Stimulated activated naive CD4-positive, alpha-beta T cell (primary cell): ENCODE measurements at regions not wholly inside any gene's neighbourhood (a gene's known extent, or its start where the extent isn't known, plus 50 kb on each side); places are given as distances from the start of the nearest gene placed in this dataset.
A peak's percentile ranks its signal among the peaks of the same experiment; 100 is the strongest.
"Not testable (repeated sequence)": the region's sequence is repeated elsewhere in the genome, so short reads cannot be mapped to it uniquely, and the experiment has no call there.

Experiments
- DNase-seq, 6 experiments: peaks; one replicate each; lab custom pipeline; 2025; lab: John Stamatoyannopoulos, UW

DNA sequence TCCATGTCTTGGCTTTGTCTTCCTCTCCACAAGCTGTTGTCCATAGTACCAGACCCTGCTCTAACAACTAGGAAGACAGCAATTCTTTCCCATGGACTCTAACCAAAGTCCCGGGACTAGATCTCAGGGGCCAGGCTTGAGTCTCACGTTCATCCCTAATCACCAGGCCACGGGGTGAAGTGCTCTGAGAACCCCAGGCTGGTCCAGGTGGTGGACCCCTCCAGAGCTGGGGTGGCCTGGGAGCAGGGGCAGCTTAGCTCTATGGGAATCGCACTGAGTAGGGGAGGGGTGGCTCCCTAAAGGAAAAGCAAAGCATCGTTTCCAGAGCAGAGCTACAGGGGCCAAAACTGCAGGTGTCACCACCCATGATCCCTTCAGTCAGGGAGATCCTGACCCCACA, 150.9 kb downstream of the TPRA1 start:
- DNase-seq, result no peak

- DNase-seq, result no peak
These were observed 151.1 kb upstream of the PRR20G start for GRCh38 chr3:127438951-127439350.

GRCh38 chr3:127438371-127438770, 150.5 kb upstream of the PRR20G start:
- DNase-seq, result no peak

- DNase-seq, result not testable (repeated sequence)
These were observed 147.5 kb upstream of the PRR20G start for GRCh38 chr3:127435299-127435698.

GRCh38 chr3:127431066-127431465, 143.2 kb upstream of the PRR20G start:
- DNase-seq, result no peak

DNA sequence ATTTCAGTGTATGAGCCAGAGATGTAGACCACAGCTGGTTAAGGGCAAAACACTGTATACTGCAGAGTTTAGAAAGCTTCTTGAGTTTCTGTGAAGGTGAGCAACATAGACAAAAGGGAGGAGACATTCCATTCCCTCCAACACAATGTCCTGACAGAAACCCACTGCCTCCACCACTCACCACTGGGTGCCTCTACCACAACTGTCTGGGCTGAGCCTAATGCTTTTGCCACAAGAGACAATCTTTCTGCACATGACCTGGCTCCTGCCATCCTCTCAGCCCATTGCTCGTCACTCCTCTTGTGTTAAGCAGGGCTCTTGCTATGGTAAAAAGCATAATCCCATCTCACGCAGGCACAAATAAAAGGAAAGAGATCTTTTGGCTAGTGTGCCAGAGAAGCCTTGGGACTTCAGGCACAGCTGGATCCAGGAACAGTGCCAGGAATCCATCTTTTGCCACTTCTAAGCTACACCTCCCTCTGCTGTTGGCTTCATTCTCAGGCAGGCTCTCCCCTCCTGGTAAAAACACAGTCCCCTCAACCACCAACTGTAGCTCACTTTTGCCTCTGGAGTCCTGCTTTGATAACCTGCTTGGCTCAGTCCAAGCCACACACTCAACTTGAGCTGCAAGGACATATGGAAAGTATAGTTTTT, 140.6 kb upstream of the PRR20G start:
- no peak for DNase-seq

DNA sequence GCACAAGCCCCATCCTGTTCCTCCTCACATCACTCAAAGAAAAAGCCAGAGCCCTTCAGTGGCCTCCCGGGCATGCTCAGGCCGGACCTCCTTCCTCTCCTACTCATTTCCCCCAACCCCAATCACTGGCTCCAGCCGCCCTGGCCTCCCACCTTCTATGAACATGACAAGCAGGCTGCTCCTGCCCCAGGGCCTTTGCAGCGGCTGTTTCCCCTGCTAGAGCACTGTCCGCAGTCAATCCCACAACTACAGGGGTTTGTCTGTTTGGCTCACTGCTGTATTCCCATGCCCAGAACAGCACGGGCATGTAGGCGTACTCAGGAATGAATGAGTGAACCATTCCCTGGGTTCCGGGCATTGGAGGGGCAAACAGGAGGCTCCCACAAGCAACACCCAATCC, 139.8 kb upstream of the PRR20G start:
- no peak for DNase-seq

DNA sequence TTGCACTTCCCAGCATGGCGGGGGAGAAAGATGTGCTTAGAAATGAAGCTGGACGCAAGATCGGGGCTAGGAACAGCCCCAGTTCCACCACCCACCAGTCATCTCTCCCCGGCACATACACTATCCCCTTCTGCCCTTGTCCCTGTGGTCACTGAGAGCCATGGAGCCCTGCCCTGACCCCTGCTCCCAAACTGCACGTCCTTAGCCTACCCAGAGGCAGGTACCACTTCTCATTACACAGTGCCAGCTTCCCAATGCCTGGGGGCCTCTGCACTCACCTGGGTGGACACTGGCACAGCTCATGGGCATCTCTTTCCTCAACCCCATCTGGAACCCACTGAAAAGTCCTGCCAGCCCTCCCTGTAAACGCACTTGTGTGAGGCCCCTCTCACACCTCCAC, 139.3 kb upstream of the PRR20G start:
- DNase-seq, result no peak

DNA sequence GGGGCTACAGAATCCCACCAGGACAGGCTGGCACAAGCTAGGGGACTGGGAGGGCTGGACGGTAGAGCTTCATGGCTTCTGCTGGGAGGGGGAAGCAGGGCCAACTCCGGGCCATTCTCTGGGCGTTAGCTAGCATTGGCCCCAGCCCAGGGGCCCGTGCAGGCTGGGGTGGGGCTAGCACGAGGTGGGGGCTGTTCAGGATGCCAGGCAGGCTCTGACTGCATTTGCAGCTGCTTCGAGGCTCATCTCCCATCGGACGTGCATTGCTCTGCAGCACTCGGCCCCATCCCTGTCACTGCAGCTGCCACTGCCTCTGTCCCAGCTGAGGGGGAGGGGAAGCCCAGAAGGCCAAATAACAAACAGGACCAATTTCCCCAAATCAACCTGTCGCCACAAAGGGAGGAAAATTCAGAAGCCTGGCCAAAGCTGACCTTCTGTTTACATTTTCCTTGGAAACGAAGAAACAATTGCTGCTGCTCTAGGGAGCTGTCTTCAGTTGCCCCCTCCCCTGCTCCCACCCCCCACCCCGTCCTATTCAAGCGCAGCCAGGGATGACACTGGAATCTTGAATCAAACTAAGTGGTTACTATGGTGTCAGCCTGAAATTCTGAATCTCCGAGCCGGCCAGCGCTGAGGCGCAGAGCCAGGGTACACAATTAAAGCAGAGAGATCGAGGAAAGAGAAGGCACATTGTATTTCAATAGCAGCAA, 138.8 kb upstream of the PRR20G start:
- no peak for DNase-seq

DNA sequence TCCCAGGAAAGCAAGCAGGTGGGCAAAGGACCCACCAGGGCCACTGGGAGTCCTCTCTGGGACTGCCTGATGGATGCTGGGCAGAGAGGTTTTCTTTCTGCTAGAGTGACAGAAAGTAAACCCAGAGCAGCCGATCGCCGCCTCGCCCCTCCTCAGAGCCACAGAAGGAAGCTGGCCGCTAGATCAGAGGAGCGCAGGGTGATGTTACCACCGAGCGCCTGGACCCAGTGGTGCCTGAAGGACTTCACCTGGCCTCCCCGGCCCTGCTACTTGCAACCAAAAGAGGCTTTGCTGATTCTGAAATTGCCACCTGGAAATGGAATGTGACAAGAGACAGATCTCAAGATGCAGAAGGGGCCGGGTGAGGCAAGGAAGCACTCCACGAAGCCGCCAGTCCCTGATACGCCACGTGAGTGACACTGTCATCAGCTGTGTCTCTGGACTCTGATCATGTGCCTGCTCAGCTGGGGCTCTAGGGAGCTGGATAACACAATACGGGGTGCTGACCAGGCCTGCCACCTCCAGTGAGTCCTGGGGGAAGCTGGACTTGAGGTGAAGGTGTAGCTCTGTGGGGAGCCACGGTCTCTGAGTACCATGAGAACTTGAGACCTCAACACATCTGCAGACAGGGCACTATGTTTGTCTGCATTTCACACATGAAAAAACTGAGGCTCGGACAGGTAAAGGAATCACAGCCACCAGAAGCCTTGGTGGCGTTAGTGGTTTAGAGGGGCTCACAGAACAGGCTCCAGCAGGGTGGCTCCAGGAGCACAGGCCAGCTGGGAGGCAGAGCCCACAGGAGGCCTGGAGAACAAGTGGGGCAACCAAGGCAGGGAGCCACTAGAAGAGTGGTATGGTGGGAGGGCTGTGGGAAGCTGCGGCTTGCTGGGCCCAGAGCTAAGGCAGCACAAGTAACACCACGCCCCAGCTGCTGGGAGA, 137.9 kb upstream of the PRR20G start:
- no peak for DNase-seq

DNA sequence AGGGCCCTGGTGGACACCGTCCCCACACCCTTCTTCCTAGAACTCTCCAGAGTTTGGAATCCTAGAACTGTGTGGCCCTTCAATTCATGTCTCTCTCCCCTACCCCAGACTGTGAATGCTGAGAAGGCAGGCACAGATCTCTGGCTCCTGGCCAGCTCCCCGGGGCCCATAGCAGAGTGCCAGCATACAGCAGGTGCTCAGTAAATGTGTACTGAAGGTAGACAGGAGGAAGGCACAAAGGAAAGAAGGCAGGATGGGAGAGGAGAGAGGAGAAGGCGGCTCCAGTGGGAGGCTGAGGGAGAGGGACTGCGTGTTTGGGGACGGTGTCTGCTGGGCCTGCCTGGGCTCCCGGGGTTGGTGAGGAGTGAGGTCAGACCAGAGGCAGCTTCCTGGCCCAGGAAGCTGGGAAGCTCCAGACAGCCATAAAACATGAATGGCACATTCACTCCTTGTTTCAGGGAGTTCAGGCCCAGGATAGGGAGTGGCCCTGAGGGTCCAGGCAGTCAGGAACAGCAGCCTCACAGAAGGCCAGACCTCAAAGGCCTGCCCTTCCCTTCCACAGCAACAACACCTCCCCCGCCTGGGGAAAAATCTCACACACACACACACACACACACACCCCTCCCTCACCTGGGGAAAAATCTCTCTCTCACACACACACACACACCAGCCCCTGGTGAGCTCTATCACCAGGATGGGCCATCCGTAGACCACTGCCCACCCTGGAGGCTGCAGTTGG, 137.1 kb upstream of the PRR20G start:
- no peak for DNase-seq

DNA sequence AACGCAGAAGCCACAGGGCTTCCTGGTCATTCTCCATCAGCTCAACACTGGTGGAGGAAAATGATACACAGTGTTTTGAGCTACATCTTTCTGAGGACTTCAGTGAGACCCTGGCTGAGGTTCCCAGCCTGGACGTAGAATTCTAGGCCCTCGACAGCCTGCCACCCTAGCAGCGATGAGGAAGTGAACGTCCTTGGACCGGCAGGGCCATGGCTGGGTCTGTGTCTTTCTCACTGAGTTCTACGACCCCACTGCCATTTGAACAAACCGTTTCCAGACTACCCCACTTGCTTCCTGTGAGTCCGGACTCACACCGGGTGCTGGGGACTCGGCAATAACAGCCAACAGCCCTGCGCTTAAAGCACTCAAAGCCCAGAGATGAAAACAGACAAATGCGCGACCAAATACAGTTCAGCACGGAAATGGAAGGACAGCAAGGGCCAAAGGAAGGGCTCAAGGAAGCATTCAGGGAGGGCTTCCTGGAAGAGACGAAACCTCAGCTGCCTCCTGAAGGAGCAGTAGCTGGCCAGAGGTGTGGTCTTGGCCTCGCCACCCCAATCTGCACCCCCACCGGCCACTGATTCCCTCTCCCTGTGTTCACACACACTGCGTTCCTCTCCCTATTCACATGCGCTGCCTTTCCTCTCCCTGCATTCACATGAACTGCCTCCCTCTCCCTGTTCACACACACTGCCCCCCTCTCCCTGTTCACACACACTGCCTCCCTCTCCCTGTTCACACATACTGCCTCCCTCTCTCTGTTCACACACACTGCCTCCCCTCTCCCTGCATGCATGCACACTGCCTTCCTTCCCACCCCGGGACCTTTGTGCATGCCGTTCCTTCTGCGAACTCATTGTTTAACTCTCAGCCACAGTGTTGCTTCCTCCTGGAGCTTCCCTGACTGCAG, 136.3 kb upstream of the PRR20G start:
- no peak for DNase-seq

DNA sequence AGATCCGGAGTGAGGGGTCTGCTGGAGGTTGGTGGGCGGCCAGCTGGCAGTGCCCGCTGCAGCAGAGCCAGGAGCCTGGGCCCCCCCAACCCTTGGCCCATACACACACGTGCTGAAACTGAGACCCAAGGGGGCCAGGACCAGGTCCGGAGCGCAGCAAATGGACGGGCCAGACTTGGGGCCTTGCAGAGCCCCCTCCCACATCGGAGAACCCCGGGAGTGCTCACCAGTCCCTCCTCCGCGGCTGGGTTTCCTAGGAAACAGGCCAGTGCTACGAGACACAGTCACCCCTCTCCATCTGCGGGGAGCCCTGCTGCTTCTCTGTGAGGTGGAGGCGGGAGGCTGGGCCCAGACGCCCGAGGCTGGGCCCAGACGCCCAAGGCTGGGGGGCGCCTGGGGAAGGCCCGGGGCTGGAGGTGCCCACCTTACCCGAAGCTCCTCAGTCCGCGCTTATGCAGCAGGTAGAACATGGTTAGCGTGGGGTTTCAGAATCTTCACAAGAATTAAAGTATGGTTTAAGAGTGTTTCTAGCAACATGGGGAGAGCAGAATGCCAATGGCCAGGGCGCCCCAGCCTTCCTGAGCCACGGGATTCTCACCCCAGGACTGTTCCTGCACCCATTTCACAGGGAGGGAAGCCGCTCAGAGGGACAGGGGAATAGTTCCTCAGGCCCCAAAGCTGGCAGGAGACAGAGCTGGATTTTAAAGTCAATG, 135.0 kb upstream of the PRR20G start:
- peak in 4 of 6 experiments; percentile 4 to 38 (median 10) for DNase-seq

DNA sequence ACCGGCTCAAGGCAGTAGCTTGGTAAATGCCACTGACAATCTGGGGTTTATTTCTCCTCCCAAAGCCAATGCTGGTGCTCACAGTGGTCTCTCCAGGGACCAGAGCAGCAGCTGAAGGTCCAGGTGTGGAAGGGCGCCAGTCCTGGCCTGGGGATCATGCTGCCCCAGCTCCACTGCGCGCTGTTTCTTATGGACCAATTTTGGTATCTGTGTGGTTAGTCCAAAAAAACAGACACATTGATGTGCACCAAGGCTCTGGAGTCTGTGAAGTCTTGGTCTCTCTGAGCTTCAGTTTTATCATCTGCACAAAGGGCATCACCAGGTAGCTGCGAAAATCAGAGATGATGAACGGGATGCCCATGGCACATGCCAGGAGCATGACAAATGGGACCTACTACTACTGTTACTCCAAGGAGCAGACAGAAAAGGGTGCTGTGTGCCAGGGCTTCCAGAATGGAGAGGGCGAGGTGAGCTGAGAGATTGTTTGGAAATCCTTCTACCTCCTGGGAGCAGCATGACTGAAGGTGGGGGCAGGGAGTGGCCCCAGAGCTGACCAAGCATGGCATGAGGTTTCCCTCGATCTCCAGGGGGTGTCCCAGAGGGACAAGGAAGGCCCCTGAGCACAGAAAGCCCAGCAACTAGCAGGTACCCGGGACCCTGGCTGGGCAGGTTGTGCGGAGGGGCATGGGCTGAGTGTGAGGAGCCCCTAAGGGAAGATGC, 134.3 kb upstream of the PRR20G start:
- DNase-seq, result no peak

DNA sequence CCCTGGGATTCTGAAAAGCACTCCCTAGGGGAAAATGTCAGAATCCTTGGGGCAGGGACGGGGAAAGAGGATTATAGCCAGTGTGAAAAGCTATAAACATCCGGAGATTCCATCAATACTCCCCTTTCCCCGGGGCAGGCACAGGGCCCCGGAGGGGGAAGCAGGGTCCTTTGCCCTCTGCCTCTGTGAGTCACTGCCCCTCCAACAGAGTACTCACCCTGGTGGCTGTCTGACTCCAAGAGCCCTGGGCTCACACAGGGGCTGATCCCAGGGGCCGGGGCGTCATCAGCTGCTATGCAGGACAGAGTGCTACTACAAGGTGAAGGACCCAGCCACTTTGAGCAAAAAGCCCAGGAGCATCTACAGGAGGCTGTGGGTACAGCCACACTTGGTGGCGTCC, 133.0 kb upstream of the PRR20G start:
- no peak for DNase-seq

DNA sequence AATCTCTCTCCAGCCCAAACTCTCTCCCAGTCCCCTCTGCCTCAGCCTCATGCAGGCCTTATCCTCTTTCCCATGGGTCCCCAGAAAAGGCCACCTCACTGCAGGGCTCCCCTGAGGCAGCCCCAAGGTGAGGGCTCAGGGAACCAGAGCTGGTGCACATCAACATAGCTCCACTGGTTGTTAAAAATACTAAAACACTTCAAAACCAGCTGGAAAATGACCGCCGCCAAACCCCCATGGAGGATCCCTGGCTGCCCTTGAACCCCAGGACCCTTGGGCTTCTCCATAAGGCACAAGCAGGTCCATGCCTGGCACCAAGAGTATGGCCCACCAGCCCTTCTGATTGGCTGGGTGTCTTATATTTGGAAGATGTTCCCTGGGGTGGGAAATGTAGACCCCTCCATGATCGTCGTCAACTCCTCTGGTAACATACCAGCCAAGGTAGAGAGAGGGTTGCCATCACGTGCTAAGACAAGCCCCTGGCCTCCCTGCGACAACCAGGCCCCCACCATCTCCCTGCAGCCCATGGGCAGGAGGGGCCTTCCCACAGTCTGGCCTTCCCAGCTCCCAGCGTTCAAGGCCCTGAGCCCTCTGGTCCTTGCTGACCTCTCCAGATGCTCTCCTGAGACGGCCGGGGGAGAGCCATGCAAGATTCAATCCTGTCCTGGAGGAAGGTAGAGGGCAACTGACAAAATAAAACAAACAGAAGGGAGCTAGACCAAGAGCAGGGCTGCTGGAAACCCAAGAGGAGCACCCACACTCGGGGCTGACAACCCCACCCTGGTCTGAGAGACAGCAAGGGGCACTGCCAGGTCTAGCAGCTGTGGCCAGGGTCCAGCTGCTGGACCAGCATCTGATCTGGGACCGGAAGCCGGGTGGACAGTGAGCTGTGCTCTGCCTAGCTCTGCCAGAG, 132.1 kb upstream of the PRR20G start:
- no peak for DNase-seq

- DNase-seq, result no peak
These were observed 131.3 kb upstream of the PRR20G start for GRCh38 chr3:127419182-127419581.

DNA sequence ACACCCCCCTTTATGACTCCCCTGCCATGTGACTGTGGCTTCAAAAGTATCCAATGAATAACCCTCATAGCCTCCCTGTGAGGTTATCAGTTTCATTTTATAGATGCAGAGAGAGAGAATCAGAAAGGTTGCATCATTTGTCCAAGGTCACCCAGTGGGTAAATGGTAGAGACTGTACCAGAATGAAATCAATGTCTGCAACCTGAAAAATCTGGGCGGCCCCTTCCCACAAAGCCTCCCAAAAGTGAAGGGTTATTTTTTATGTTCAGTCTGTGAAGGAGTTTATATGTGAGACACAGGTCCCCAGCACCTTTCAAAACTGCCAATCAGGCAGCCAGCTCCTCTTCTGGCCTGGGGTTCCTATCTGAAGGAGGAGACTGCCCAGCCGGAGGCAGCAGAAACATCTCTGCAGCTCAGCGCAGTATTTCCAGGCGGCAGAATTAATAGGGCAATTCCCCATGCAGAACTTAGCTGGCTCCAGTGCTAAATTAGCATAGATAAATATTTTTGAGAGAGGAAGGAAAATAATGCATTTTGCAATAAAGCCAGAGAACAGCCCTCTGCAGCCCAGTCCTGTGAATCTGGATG, 130.8 kb upstream of the PRR20G start:
- no peak for DNase-seq
